Stromal cell of bone marrow (primary cell): ENCODE measurements at regions not wholly inside any gene's neighbourhood (a gene's known extent, or its start where the extent isn't known, plus 50 kb on each side); places are given as distances from the start of the nearest gene placed in this dataset.

ENCODE experiments used
- DNase-seq: peaks from one replicate; pipeline ENCODE4 v3.0.0-alpha.2; 2012; ENCODE audit warnings: low read depth

- DNase-seq, result no peak
Measured at GRCh38 chr10:111822661-111823060, 360.9 kb downstream of the GPAM start.

GRCh38 chr10:111824128-111824527 lies 359.4 kb downstream of the GPAM start:
- no peak for DNase-seq

- DNase-seq, result no peak
Measured at GRCh38 chr10:111830359-111830758, 353.2 kb downstream of the GPAM start.

DNA sequence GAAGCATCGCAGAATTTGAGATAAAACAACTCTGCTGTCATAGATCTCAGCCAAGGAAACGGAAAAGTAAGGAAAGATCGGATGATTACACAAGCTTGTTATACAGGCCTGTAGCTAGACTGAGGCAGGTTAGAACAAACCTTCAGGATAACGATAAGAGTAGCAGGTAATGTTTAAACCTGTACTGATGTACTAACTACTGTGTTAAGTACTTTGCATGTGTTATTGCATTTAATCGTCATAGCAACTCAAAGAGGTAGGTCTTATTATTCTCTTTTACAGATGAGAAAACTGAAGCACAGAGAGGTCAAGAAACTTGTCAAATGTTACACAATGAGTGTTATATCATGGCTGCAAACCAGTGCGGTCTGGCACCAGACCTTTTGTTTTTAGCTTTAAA lies 352.5 kb downstream of the GPAM start:
- no peak for DNase-seq

DNA sequence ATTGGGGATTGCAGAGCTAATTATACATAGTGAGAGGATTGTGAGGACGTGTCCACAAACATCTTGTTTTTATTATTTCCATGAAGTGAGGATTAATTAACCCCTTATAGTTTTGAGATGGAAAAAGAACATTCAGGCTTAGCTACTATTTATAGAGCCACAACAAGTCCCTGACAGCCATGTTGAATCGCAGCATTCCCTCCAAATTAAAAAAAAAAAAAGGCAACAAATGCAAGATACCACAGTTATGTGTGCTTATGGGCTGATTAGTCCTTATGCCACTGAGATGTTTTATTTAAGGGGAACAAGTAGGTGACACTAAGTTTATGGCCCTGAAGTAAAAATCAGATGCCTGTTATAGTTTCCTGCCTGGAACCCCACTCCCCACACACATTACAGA lies 350.3 kb downstream of the GPAM start:
- DNase-seq, result no peak

- DNase-seq, result peak; percentile 85
Measured at GRCh38 chr10:111835574-111835973, 348.0 kb downstream of the GPAM start.

- no peak for DNase-seq
Measured at GRCh38 chr10:111836064-111836463, 347.5 kb downstream of the GPAM start.

- no peak for DNase-seq
Measured at GRCh38 chr10:111836571-111836970, 347.0 kb downstream of the GPAM start.

- no peak for DNase-seq
Measured at GRCh38 chr10:111837086-111837485, 346.5 kb downstream of the GPAM start.

DNA sequence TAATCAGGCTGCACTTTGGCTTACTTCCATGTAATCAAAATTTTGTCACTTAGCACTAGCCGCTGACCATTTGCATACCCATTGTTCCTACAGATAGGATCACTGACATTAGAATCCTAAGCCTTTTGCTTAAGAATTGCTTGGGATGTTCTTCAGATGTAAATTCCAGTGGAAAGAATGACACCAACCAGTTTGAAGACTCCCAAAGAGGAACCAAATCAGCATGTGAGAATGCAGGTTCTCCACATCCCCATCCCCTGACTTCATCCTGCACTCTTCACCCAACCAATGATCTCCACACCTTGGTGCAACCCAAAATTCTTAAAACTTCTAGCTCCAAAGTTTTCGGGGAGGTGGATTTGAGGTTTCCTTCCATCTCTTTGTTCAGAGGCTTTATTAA lies 345.6 kb downstream of the GPAM start:
- no peak for DNase-seq

DNA sequence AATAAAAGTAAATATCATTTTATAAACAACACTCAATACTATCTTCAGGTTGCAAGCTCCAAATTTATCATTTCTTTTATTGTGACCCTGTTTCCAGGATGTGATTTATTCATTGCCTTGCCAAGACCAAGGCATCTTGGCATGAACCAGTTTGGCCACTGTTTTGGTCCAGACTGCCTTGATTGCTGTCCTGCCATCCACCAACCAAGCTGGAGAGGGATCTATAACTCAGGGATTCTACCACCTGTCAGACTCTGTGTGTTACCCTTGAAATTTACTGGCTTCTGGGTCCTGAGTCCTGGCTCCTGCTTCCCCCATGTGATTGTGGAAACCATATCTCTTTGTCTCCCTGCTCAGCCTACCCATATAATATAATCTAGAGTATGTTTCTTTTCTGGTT lies 343.0 kb downstream of the GPAM start:
- no peak for DNase-seq

DNA sequence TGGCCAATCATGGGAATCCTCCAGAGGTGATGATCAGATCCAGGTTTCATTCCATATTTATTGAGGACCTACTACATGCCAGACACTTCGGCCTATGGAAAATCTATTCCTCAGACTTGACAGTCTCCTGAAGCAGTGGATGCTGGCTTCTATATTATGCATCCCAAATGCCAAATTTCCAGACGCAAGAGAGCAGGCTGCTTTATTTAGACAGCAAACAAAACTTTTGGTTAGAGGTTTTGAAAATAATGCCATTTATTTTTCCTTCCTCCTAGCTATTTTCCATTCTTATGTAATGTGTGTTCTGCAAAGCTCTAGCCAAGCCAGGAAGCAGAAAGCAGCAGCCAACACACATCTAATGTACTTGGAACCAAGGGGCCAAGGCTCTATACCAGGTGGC lies 330.8 kb downstream of the GPAM start:
- DNase-seq, result no peak

- no peak for DNase-seq
Measured at GRCh38 chr10:111856631-111857030, 326.9 kb downstream of the GPAM start.

GRCh38 chr10:111865550-111865949 lies 318.0 kb downstream of the GPAM start:
- DNase-seq, result no peak

- no peak for DNase-seq
Measured at GRCh38 chr10:111871458-111871857, 312.1 kb downstream of the GPAM start.

GRCh38 chr10:111872591-111872990 lies 311.0 kb downstream of the GPAM start:
- DNase-seq, result no peak

DNA sequence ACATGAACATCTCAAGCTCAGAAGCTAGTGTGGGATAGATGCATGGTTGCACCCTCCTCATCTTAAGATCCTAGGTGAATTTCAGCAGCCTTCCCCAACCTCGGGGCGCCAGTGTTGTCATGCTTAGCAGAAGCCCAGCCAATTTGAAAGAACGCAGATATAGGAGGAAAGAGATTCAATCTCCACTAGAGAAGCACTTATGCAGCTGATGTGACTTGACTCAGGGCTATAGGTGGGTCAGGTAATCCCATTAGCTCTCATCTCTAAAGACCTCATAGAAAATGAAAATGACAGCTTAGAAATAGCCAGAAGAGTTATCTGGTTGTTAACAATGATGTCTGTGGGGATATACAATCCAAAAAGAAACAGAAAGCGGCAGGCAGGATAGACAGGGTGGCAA lies 310.5 kb downstream of the GPAM start:
- no peak for DNase-seq

GRCh38 chr10:111873621-111874135 lies 309.9 kb downstream of the GPAM start:
- no peak for DNase-seq

DNA sequence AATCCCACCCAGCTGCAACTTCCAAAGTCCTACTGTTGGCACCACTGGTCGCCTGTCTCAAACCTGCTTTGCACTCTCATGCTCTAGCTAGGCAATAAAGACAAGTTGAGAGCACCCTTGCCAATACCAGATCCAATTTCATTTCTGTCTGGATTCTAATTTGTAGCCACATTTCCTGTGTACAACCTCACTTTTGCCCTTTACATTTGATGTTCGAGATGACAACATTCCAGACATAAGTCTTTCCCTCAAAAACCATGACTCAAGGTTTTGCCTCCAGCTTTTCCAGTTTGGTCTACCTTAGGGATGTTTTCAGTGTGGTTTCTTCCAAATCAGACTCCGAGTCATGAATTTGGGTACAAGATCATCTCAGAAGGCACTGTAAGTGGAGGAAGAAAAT lies 309.0 kb downstream of the GPAM start:
- DNase-seq, result no peak

- DNase-seq, result no peak
Measured at GRCh38 chr10:111875725-111876124, 307.8 kb downstream of the GPAM start.

- DNase-seq, result no peak
Measured at GRCh38 chr10:111877258-111877657, 306.3 kb downstream of the GPAM start.

DNA sequence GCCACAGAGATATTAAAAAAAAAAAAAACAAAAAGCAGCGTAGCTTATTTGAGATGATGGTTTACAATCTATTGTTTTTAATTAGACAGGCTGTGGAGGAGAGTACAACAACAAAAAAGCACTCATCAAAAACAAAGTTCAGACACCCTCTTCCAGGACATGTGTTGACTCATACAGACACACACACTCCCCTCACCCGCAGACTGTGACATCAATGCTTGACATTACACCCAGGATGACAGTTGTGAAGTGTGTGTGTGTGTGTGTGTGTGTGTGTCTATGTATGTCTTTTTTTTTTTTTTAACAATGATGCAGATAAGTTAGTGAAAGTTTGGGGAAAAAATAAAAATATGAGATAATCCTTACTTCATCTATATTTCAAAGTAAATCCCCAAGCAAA lies 303.6 kb downstream of the GPAM start:
- no peak for DNase-seq

DNA sequence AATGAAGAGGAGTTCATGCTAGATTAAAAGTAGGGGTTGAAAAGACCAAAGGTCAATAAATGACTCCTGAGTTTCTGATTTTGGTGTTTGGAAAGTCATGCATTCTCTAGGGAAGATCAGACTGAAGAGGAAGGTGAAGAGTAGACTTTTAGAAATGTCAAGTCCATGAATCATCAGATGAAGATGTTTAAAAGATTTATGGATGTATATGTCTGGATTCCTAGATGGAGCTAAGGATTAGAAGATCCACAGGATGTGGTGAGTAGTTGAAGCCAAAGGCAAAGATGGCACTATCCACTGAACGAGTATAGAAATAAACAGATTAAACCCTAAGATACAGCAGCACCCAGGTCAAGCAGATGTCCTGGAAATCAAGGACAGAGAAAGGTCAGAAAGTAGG lies 298.5 kb downstream of the GPAM start:
- DNase-seq, result no peak

DNA sequence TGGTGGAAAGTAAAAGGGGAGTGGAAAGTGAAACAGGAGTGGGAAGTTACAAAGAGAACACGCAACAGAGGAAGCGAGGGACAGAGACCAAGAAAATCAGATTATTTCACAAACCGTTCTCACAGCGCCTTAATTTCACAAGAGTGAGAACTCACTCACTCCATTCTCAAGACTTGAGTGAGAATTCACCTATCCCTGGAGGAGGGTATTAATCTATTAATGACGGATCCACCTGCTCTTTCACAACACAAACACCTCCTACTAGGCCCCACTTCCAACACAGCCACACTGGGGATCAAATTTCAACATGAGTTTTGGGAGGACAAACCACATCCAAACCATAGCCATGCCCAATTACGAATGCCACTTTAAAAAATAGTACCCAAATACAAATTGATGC lies 297.6 kb downstream of the GPAM start:
- no peak for DNase-seq

- no peak for DNase-seq
Measured at GRCh38 chr10:111887266-111887665, 296.3 kb downstream of the GPAM start.
